ENCODE measurements at regions not wholly inside any gene's neighbourhood (a gene's known extent, or its start where the extent isn't known, plus 50 kb on each side); places are given as distances from the start of the nearest gene placed in this dataset.

- no peak for TF ChIP-seq POLR2AphosphoS5 (IDR thresholded peaks at IDR 0.05)
- TF ChIP-seq POLR2A (IDR thresholded peaks at IDR 0.05) = no peak
These were observed 255.9 kb downstream of the TBC1D4 start for GRCh38 chr13:75226092-75226491.

Data from breast epithelium (tissue), 3 donors.